Tibial nerve (tissue), 4 donors: ENCODE measurements at regions not wholly inside any gene's neighbourhood (a gene's known extent, or its start where the extent isn't known, plus 50 kb on each side); places are given as distances from the start of the nearest gene placed in this dataset.

Experiments used
- DNase-seq, 2 donors: peaks; one replicate each; pipeline ENCODE4 v3.0.0-alpha.2; 2019; ENCODE audit warnings: low spot score in 2 of 2
- H3K27ac ChIP-seq, 4 donors: fragments of 200-600 bp; sonication (generic) in 3 of 4; one replicate each; pipeline ENCODE4 v1.5.1; 2017 to 2019; ENCODE audit warnings: mild to moderate bottlenecking in 1 of 4
- H3K27me3 ChIP-seq, 2 donors: fragments of 200-600 bp; sonication (generic) in 1 of 2; one replicate each; pipeline versions ENCODE4 v1.5.1 to v1.6.0; 2017 to 2019
- H3K36me3 ChIP-seq, 3 donors: fragments of 200-600 bp; sonication (generic); one replicate each; pipeline ENCODE4 v1.5.1; 2018 to 2019
- H3K4me1 ChIP-seq, 4 donors: fragments of 200-600 bp; sonication (generic) in 3 of 4; one replicate each; pipeline ENCODE4 v1.5.1; 2017 to 2019
- H3K4me3 ChIP-seq, 4 donors: fragments of 200-600 bp; sonication (generic) in 3 of 4; one replicate each; pipeline ENCODE4 v1.5.1; 2017 to 2019; ENCODE audit warnings: mild to moderate bottlenecking in 1 of 4, moderate library complexity in 1 of 4
- H3K9me3 ChIP-seq, 4 donors: fragments of 200-600 bp; sonication (generic) in 3 of 4; one replicate each; pipeline ENCODE4 v1.5.1; 2017 to 2019
- CTCF ChIP-seq, 5 experiments: fragments of 200-600 bp in 3 of 5; fragments of 450-650 bp in 2 of 5; sonication (generic) in 3 of 5; IDR thresholded peaks; one replicate each; pipeline ENCODE4 v1.5.1; 2016 to 2019; ENCODE audit warnings: antibody characterized with exemption in 5 of 5, mild to moderate bottlenecking in 3 of 5, moderate library complexity in 2 of 5
- EP300 ChIP-seq, 2 donors: sonication (generic); formaldehyde crosslinking; IDR thresholded peaks; one replicate each; pipeline ENCODE4 v1.6.1; 2017; ENCODE audit warnings: antibody characterized with exemption in 2 of 2, mild to moderate bottlenecking in 1 of 2
- POLR2A ChIP-seq, 2 donors: fragments of 450-650 bp; IDR thresholded peaks; one replicate each; pipeline ENCODE4 v1.6.1; 2017; ENCODE audit warnings: antibody characterized with exemption in 2 of 2, mild to moderate bottlenecking in 2 of 2, moderate library complexity in 2 of 2
- WGBS, 2 donors: methylation state at CpG; one replicate each; pipeline ENCODE4 v1.1.5; 2018; 5-methylcytosine and 5-hydroxymethylcytosine counted together

- Histone ChIP-seq H3K4me3 (no peak overlapping the region), H3K9me3 (no peaks in the 10 kb centered on the region), H3K27ac (no peak overlapping the region), H3K27me3 (no peaks in the 10 kb centered on the region), H3K4me1 (no peaks in the 10 kb centered on the region), H3K36me3 (no peaks in the 10 kb centered on the region)
- 30 to 33% methylated on average over 8 of the region's 8 CpGs for WGBS, 2 donors
- no peak for DNase-seq
- TF ChIP-seq EP300 (IDR thresholded peaks at IDR 0.05) (no peak), POLR2A (IDR thresholded peaks at IDR 0.05) (no peak), CTCF (IDR thresholded peaks at IDR 0.05) (no peak)
Measured at GRCh38 chr7:21128062-21128817, 299.6 kb upstream of the SP4 start.

GRCh38 chr7:21131897-21132296 is 296.0 kb upstream of the SP4 start:
- Histone ChIP-seq H3K27ac (no peak overlapping the region), H3K27me3 (no peaks in the 10 kb centered on the region), H3K4me3 (no peak overlapping the region), H3K36me3 (no peaks in the 10 kb centered on the region), H3K4me1 (no peaks in the 10 kb centered on the region), H3K9me3 (peaks cover 0 to 7% (median 0%) of the 10 kb centered on the region in 4 donors)
- TF ChIP-seq EP300 (IDR thresholded peaks at IDR 0.05), result no peak
- TF ChIP-seq POLR2A (IDR thresholded peaks at IDR 0.05), result no peak
- no peak for TF ChIP-seq CTCF (IDR thresholded peaks at IDR 0.05)
- no peak for DNase-seq
- 80 to 91% methylated on average over 1 of the region's 1 CpG for WGBS, 2 donors

- no peak for TF ChIP-seq EP300 (IDR thresholded peaks at IDR 0.05)
- TF ChIP-seq POLR2A (IDR thresholded peaks at IDR 0.05), result no peak
- no peak for TF ChIP-seq CTCF (IDR thresholded peaks at IDR 0.05)
- peaks cover 0 to 7% (median 0%) of the 10 kb centered on the region in 4 donors for H3K9me3 ChIP-seq
- H3K27ac ChIP-seq, result no peak overlapping the region
- no peaks in the 10 kb centered on the region for H3K4me1 ChIP-seq
- no peak overlapping the region for H3K4me3 ChIP-seq
- H3K27me3 ChIP-seq, result no peaks in the 10 kb centered on the region
- H3K36me3 ChIP-seq, result no peaks in the 10 kb centered on the region
- DNase-seq, result no peak
- WGBS, 2 donors, result 56 to 72% methylated on average over 2 of the region's 2 CpGs
Measured at GRCh38 chr7:21134631-21135030, 293.3 kb upstream of the SP4 start.

- Histone ChIP-seq H3K36me3 (no peaks in the 10 kb centered on the region), H3K27me3 (no peaks in the 10 kb centered on the region), H3K4me1 (no peaks in the 10 kb centered on the region), H3K4me3 (no peak overlapping the region), H3K27ac (no peak overlapping the region), H3K9me3 (peaks cover 0 to 7% (median 0%) of the 10 kb centered on the region in 4 donors)
- TF ChIP-seq POLR2A (IDR thresholded peaks at IDR 0.05) (no peak), CTCF (IDR thresholded peaks at IDR 0.05) (no peak), EP300 (IDR thresholded peaks at IDR 0.05) (no peak)
- DNase-seq, result no peak
- 84 to 86% methylated on average over 2 of the region's 2 CpGs for WGBS, 2 donors
Measured at GRCh38 chr7:21135437-21135836, 292.4 kb upstream of the SP4 start.

DNA sequence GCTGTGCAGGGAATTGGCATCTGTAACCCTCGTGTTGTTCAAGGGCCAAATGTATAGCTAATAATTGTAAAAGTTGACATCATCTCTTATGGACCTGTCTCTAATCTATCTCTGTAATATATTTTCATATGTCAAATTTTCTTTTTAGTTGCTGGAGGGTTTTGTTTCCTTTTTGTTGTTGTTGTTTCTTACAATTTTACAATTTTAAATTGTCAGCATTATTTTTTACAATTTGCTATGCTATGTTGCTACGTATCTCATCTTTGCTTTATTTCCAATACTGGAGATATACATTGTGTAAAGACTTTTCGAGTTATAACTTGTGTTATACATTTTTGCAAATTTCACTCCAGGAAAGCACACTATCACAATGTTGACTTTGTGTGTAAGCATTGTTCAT is 290.2 kb upstream of the SP4 start:
- DNase-seq, result no peak
- H3K9me3 ChIP-seq, result peaks cover 0 to 7% (median 0%) of the 10 kb centered on the region in 4 donors
- H3K27me3 ChIP-seq, result no peaks in the 10 kb centered on the region
- no peaks in the 10 kb centered on the region for H3K4me1 ChIP-seq
- H3K36me3 ChIP-seq, result no peaks in the 10 kb centered on the region
- no peak overlapping the region for H3K4me3 ChIP-seq
- TF ChIP-seq CTCF (IDR thresholded peaks at IDR 0.05), result no peak
- TF ChIP-seq POLR2A (IDR thresholded peaks at IDR 0.05), result no peak
- TF ChIP-seq EP300 (IDR thresholded peaks at IDR 0.05), result no peak
- 86 to 93% methylated on average over 3 of the region's 3 CpGs for WGBS, 2 donors
- H3K27ac ChIP-seq, result no peak overlapping the region
